GM23248 (cell line): ENCODE measurements at regions not wholly inside any gene's neighbourhood (a gene's known extent, or its start where the extent isn't known, plus 50 kb on each side); places are given as distances from the start of the nearest gene placed in this dataset.

Source experiments
- EZH2 ChIP-seq: fragments of 200-600 bp; sonication (generic); IDR thresholded peaks from 2 replicates; pipeline ENCODE4 v1.6.1; 2018; ENCODE audit warnings: antibody characterized with exemption, mild to moderate bottlenecking; ENCODE audit not compliant: insufficient read depth, poor library complexity, severe bottlenecking
- EZH2phosphoT487 ChIP-seq: fragments of 200-600 bp; sonication (generic); IDR thresholded peaks from 2 replicates; pipeline ENCODE4 v1.6.1; 2018; ENCODE audit warnings: antibody characterized with exemption, moderate library complexity, mild to moderate bottlenecking, low read depth; ENCODE audit not compliant: insufficient read depth

GRCh38 chr5:58105836-58106235 is 354.1 kb downstream of the PLK2 start:
- TF ChIP-seq EZH2 (no peak), EZH2phosphoT487 (no peak)
